HG03442 (cell line): ENCODE measurements at regions not wholly inside any gene's neighbourhood (a gene's known extent, or its start where the extent isn't known, plus 50 kb on each side); places are given as distances from the start of the nearest gene placed in this dataset.

Experiments
- ATAC-seq: cut with Tn5 transposase; IDR thresholded peaks from one replicate; pipeline ENCODE4 v1.9.1; 2021; ENCODE audit warnings: mild to moderate bottlenecking, moderate library complexity; ENCODE audit not compliant: unreplicated experiment

GRCh38 chr2:139850254-139850890 lies 1070.2 kb upstream of the NXPH2 start:
- ATAC-seq, result no peak

- no peak for ATAC-seq
These were observed 1056.6 kb upstream of the NXPH2 start for GRCh38 chr2:139836769-139837168.

- no peak for ATAC-seq
These were observed 1054.9 kb upstream of the NXPH2 start for GRCh38 chr2:139835101-139835500.

- no peak for ATAC-seq
These were observed 1047.8 kb upstream of the NXPH2 start for GRCh38 chr2:139828011-139828410.

- no peak for ATAC-seq
These were observed 1045.5 kb upstream of the NXPH2 start for GRCh38 chr2:139825726-139826125.

- ATAC-seq, result no peak
These were observed 1039.1 kb upstream of the NXPH2 start for GRCh38 chr2:139819273-139819796.

GRCh38 chr2:139814458-139814857 lies 1034.3 kb upstream of the NXPH2 start:
- ATAC-seq, result no peak

- no peak for ATAC-seq
These were observed 1033.2 kb upstream of the NXPH2 start for GRCh38 chr2:139813340-139813739.

GRCh38 chr2:139805441-139805840 lies 1025.3 kb upstream of the NXPH2 start:
- ATAC-seq, result no peak

GRCh38 chr2:139798391-139798790 lies 1018.2 kb upstream of the NXPH2 start:
- no peak for ATAC-seq

GRCh38 chr2:139790807-139791752 lies 1010.9 kb upstream of the NXPH2 start:
- no peak for ATAC-seq

- ATAC-seq, result no peak
These were observed 1009.9 kb upstream of the NXPH2 start for GRCh38 chr2:139790136-139790535.

GRCh38 chr2:139778732-139779131 lies 998.5 kb upstream of the NXPH2 start:
- no peak for ATAC-seq

- no peak for ATAC-seq
These were observed 993.6 kb upstream of the NXPH2 start for GRCh38 chr2:139773720-139774277.

GRCh38 chr2:139769633-139770032 lies 989.4 kb upstream of the NXPH2 start:
- ATAC-seq, result no peak

GRCh38 chr2:139763705-139764104 lies 983.5 kb upstream of the NXPH2 start:
- no peak for ATAC-seq

- ATAC-seq, result no peak
These were observed 978.9 kb upstream of the NXPH2 start for GRCh38 chr2:139759000-139759505.

- ATAC-seq, result no peak
These were observed 966.7 kb upstream of the NXPH2 start for GRCh38 chr2:139746901-139747300.

GRCh38 chr2:139744273-139744672 lies 964.1 kb upstream of the NXPH2 start:
- ATAC-seq, result no peak

GRCh38 chr2:139742216-139743172 lies 962.3 kb upstream of the NXPH2 start:
- no peak for ATAC-seq
